ENCODE measurements at regions not wholly inside any gene's neighbourhood (a gene's known extent, or its start where the extent isn't known, plus 50 kb on each side); places are given as distances from the start of the nearest gene placed in this dataset.

DNA sequence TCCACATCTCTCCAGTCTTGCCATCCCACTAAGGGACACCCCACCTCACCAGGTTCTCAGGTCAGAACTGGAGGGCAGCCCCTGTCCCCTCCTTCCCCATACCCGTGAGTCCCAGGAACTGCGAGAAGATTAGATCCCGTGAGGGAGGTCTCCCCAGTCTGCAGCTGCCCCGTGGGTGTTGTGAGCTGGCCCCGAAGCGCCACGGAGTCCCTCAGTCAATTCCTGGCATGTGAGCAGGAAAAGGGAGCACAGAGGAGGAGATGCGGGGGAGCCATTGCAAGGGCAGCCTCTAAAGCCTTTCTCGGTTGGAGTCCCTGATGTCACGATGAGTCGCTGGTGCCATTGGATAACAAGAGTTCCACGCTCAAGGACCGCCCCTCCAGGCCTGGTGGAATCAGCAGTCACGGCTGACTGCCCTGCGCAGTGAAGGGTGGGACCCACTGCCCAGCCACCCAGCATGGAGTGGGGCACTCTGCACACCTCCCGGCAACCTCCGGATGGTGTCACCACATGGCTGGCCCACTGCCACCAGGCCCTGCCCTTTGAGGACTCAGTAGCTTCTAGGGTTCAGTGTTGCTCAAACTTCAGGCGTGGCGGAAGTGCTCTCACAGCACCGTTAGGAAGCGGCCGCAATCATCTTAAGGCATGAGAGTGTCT lies 434.9 kb upstream of the MYT1L start:
- DNase-seq (ENCODE audit: extremely low spot score): no peak
- CTCF ChIA-PET: no interaction called here
- POLR2A ChIA-PET: no interaction called here
- TF ChIP-seq, protein P1, sequence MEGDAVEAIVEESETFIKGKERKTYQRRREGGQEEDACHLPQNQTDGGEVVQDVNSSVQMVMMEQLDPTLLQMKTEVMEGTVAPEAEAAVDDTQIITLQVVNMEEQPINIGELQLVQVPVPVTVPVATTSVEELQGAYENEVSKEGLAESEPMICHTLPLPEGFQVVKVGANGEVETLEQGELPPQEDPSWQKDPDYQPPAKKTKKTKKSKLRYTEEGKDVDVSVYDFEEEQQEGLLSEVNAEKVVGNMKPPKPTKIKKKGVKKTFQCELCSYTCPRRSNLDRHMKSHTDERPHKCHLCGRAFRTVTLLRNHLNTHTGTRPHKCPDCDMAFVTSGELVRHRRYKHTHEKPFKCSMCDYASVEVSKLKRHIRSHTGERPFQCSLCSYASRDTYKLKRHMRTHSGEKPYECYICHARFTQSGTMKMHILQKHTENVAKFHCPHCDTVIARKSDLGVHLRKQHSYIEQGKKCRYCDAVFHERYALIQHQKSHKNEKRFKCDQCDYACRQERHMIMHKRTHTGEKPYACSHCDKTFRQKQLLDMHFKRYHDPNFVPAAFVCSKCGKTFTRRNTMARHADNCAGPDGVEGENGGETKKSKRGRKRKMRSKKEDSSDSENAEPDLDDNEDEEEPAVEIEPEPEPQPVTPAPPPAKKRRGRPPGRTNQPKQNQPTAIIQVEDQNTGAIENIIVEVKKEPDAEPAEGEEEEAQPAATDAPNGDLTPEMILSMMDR (IDR thresholded peaks at IDR 0.05; ENCODE audit: control extremely low read depth, extremely low read depth, low read depth, missing control alignments): no peak

DNA sequence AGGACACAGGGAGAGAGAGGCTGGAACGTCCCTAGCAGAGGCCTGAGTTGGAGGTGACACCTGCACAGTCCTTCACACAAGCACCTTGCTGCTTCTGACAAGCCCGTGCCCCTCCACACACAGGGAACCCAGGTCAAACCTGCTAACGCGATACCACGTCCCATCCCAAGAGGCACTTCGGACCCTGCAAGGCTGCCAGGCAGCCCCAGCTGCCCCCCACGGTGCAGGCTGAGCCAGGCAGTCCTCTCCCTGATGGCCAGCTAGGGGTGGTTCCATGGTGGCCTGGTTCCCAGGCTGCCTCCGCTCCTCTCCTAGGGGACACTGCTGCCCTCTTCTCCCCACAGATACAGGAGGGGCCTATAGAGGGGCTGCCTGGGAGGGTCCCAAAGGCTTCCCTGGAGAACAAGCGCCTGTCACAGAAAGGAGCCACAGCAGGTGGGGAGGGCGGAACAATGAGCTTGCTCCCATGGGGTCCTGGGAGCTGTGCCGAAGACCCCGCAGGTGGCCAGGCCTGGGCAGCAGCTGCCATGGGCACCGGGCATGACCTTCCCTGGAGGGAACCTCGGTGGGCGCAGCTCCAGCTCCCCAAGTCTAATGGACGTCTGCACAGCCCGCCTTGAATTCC lies 434.2 kb upstream of the MYT1L start:
- no peak for DNase-seq (ENCODE audit: extremely low spot score)
- ChIA-PET POLR2A (no interaction called here), CTCF (no interaction called here)
- TF ChIP-seq, protein P1 (IDR thresholded peaks at IDR 0.05; ENCODE audit: control extremely low read depth, extremely low read depth, low read depth, missing control alignments): no peak

DNA sequence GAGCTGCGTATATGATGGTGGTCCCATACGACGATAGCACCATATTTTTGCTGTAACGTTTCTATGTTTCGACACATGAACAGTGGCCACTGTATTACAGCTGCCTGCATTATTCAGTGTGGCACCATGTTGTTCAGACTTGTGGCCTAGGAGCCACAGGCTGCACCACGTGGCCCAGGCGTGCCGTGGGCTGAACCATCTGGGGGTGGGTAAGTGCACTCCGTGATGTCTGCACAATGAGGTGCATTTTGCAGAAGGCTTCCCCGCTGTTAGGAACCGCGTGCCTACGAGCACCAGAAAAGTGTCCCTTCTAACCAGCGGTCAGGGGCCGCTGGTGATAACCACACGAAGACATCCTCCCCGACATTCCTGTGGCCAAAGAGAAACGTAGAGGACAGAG lies 433.7 kb upstream of the MYT1L start:
- DNase-seq (ENCODE audit: extremely low spot score): no peak
- POLR2A ChIA-PET: no interaction called here
- CTCF ChIA-PET: no interaction called here
- TF ChIP-seq, protein P1 (IDR thresholded peaks at IDR 0.05; ENCODE audit: control extremely low read depth, extremely low read depth, low read depth, missing control alignments): no peak

DNA sequence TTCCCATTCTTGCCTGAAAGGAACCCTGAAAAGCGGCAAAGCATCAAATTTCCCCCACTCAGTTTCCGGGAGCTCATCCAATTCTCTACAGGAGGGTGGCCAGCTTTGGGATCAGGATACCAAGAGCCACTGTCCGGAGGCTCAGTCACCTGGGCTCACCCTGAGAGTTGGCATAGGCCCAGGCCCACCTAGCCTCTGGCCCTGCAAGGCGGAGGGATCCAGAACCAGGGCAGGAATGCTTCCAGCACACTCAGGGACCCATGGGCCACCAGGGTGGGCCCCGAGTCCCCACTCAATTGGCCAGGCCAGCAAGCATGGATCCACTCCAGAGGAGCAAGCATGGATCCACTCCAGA lies 432.9 kb upstream of the MYT1L start:
- POLR2A ChIA-PET: no interaction called here
- CTCF ChIA-PET: no interaction called here
- TF ChIP-seq, protein P1 (IDR thresholded peaks at IDR 0.05; ENCODE audit: control extremely low read depth, extremely low read depth, low read depth, missing control alignments): no peak
- DNase-seq (ENCODE audit: extremely low spot score): no peak

DNA sequence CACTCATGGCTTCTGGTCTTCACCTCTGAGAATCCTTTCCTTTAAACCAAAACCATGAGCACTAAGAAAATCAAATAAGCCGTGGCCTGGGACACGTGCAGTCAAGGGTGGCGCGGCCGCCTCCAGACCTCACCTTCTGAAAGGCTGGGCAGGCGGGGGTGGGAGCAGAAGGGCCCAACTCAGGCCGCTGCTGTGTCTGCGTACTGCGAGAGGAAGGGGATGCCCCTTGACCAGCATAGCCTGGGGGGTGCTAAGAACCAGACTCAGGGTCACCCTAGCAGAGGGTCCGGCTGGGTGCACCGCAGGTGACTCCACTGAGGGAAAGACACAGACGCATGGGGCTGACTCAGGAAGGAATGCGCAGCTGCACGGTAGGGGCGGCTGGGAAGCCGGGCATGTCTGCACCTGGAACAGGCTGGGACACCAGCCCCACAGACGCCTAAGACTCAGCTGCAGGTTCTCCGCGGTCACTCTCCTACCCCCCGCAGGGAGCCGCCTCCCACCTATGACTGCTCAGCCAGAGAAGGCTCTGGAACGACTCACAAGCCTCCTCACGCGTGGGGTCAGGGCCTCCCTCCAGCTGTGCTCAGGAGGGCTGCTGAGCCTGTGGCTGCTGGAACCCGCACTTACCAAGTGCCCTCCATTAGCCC lies 432.4 kb upstream of the MYT1L start:
- ChIA-PET CTCF (interaction anchor here (1.5 kb wide), 1 partner anchor 18 kb away, joined by 4 read pairs; no protein-coding TSS in a partner anchor), POLR2A (no interaction called here)
- TF ChIP-seq, protein P1 (IDR thresholded peaks at IDR 0.05; ENCODE audit: control extremely low read depth, extremely low read depth, low read depth, missing control alignments): no peak
- DNase-seq (ENCODE audit: extremely low spot score): no peak

DNA sequence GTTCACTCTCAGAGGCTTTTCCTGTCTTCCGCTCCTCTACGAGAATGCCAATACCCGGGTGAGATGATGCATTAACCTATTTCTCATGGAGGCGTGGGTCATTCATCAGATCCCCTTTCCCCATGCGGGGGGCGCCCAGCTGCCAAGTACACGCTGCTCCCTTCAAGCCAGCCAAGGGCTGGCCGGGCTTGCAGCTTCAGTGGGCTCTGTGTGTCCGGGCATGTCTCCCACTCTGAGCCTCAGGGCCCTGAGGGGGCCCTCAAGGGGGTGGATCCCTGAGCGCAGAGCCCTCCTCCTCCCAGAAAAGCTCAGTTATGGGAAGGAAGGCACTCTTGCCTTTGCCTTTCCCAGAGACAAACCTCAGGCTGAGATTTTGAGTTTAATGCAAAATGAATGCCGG lies 431.8 kb upstream of the MYT1L start:
- TF ChIP-seq, protein P1 (IDR thresholded peaks at IDR 0.05; ENCODE audit: control extremely low read depth, extremely low read depth, low read depth, missing control alignments): no peak
- no peak for DNase-seq (ENCODE audit: extremely low spot score)
- ChIA-PET POLR2A (no interaction called here), CTCF (interaction anchor here (1.5 kb wide), 1 partner anchor 17 kb away, joined by 4 read pairs; no protein-coding TSS in a partner anchor)
